HG02884 (cell line): ENCODE measurements at regions not wholly inside any gene's neighbourhood (a gene's known extent, or its start where the extent isn't known, plus 50 kb on each side); places are given as distances from the start of the nearest gene placed in this dataset.
"Not testable (repeated sequence)": the region's sequence is repeated elsewhere in the genome, so short reads cannot be mapped to it uniquely, and the experiment has no call there.

Experiments used
- ATAC-seq: cut with Tn5 transposase; IDR thresholded peaks from one replicate; pipeline ENCODE4 v1.9.1; 2021; ENCODE audit warnings: mild to moderate bottlenecking, moderate library complexity; ENCODE audit not compliant: unreplicated experiment

DNA sequence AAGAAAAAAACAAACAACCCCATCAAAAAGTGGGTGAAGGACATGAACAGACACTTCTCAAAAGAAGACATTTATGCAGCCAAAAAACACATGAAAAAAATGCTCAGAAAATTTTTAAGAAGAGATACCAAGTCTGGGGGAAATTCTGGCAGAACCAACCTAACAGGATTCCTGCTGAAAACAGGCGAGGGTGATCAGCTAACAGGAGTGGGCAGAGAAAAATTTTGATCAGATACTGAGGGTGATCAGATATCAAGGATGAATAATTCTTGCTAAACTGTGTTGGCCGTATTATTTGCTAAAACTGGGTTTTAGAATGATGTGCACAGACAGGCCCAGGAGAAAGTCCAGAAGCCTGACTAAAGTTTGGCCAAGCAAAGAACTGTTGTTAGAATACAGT lies 557.3 kb downstream of the CD109 start:
- no peak for ATAC-seq

DNA sequence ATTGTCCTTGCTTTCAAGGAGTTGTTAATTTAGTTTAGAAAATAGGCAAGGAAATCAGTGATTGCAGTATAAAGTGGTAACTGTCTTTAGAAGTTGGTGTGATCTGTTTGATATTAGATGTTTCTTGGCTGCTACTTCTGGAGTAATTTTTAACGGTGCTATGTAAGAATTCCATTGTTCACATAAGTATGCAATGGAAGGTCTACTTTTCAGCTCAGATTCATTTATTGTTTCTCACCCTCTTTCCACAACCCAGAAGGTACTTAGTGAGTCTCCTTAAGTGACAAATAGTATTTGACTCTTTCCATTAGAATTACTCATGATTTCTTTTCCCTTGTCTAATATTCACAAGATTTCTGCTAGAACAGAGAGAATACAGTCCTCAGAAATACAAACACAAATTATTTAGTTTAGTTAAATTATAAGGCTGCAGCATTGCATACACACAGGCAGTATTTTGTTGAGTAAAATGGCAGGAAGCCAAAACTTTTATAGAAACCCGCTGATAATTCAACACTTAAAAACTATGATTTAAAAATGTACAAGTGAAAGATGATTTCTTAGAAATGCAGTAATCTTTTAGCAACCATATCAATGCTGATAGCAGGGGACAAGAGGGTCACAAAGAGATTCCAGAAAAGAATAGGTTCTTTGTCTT lies 554.3 kb downstream of the CD109 start:
- ATAC-seq: no peak

DNA sequence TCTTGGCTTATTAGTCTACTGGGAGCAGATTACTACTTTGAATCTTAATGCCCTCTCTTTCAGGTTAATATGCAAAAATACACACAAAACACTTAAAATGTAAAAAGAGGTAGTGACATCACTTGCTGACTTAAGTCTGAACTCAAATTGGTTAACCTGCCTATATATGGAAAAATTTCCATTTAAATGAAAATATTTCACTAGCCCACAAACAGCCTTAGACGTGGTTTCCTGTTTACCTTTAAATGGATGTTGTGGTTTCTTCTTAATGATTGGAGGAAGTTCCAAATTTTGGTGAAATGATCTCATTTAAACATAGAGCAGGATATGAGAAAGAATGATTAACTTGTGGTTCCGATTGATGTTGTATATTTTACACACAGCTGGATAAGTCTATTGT lies 553.7 kb downstream of the CD109 start:
- ATAC-seq: no peak

DNA sequence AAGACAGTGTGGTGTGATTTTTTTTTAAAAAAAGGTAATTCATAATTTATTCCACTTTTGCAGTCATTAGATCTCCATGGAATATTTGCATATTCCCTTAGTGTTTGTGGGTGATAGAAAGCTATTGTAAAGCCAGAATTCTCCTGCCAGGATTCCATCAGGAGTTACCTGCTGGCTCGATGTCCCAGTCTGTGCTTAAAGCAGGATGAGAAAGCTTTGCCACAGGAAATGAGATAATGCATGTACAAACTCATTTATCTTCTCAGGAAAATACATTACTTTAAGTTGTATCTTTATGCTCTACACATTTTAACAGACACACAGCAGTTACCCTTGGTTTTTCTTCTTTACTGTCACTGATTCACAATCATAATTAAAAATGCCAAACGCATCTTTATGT lies 553.0 kb downstream of the CD109 start:
- no peak for ATAC-seq

DNA sequence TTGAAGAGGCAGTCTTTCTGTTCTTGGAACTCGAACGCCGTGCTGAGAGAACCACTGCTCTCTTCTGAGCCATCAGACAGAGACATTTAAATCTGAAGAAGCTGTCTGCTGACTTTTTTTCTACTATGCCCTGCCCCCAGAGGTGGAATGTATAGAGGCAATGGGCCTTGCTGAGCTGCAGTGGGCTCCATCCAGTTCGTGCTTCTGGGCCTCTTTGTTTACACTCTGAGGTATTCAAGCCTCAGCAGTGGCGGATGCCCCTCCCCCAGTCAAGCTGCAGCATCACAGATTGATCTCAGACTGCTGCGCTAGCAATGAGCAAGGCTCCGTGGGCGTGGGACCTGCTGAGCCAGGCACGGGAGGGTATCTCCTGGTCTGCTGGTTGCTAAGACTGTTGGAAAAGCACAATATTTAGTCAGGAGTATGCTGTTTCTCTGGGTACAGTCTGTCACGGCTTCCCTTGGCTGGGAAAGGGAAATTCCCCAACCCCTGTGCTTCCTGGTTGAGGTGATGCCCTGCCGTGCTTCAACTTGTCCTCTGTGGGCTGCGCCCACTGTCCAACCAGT lies 526.8 kb downstream of the CD109 start:
- no peak for ATAC-seq

DNA sequence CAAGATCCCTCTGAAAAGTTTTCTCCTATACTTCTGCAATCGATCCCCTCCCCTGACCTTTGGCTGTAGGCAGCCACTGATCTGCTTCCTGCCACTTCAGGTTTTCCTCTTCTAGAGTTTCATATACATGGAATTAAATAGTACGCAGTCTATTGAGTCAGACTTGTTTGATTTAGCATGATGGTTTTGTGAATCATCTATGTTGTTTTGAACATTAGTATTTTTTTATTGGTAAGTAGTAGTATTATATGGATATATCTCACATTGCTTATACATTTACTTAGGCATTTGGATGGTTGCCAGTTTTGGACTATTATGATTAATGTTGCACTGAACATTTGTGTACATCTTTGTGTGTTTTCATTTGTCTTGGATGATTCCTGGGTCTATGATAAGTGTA lies 518.0 kb downstream of the CD109 start:
- ATAC-seq: no peak

DNA sequence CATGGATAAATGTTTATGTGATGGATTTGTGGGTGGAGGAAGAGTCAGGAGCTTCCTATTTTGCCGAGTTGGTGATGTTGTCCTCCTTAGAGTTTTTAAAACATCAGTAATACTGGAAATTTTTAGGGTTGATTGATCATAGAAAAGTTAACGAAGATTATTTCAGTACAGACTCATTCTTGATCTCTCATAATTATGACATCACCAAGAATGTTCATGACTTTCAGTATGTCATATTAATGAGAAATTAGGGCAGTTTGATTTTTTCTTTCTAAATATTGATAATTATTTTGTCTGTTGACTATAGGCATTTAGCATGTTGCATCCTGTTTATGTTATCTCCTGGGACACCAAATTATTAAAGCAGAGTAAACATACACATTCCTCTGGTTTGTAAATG lies 512.2 kb downstream of the CD109 start:
- ATAC-seq: no peak

DNA sequence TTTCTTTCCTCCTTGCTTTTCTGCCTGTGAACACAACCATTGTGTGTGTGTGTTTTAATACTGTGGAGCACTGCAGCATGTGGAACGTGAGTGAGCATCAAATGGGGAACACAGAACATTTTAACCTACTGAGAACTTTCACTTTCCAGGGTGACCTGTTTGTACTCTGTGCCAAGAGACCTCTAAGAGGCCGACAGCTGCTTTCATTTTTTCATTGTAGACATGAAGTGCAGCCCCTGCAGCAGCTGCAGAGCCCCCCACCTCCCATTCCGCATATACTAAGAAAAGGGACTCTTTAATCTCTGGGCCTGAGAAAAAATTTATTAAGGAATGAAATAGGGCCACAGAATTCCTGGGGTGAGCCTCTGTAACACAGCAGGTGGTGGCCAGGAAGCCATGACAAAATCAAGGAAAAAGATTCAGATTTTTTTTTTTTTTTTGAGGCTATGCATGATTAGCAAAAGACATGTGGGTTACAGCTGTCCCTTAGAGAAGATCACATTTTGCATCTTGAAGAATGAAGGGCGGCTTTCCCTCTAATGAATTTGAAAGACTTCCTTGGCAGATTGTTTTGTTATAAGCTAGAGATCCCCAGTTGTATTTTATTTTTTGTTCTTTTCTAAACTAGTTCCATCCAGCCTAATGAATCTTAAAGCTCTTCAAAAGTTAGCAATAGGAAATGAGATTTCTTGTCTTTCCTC lies 503.4 kb downstream of the CD109 start:
- no peak for ATAC-seq

DNA sequence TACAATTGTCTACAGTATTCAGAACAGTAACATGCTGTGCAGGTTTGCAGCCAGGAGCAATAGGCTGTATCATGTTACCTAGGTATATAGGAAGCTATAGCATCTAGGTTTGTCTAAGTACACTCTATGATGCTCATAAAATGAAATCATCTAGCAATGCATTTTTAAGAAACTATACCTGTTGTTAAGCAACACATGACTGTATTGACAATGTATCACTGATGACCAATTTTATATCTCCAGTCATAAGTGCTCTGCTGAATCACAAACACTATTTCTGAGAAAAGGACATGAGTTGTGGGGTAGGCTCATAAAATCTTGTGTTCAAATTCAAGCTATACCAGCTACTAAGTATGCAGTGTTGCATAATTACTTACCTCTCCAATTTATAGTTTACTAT lies 501.3 kb downstream of the CD109 start:
- ATAC-seq: no peak

DNA sequence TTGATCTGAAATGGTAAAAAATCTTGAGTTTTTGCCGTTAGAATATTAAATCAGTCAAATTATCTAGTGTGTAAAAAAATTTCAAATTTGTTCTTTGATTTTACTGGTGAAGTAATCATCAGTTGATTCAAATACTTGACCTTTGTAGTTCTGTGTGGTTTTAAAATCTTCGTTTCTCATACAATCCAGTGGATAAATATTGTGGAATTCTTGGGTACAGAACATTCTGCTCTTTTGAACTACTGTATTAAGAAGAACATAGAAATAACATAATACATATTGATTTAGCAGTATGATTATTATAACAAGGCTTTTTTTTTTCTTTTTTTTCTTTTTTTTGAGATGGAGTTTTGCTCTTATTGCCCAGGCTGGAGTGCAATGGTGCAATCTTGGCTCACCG lies 491.8 kb downstream of the CD109 start:
- ATAC-seq: no peak

DNA sequence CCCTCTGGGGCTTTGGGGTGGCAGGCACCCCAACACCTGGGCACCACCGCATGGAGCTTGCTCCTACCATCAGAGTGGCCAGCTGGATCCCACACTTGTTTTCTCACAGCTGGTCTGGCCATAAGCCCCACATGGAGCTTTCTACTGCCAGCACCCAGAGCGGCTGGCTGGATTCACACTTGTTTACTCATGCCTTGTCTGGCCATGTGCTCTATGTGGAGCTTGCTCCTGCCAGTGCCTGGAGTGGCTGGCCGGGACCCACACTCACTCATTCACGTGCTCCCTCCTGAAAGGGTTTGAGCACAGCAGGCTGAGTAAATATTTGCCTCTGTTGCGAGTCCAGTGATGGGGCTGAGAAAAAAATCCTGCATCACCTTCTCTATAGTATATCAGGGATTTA lies 487.0 kb downstream of the CD109 start:
- ATAC-seq: no peak

DNA sequence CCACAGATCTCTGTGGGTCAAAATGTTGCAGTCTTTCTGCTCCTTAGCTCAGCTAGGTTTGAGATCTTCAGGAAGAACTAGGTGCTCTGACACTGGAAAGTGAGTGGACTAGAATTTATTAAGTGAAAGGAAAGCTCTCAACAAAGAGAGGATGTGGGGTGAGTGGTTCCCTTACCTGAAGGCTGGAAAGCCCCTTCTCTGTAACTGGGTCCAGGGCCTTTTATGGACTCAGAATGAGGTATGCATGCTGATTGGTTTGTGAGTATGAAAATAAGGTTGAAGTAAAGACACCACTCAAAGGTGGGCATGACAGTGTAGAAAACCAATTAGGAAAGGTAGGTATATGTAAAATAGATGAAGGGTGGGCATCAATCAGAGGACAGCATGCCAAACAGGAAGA lies 485.5 kb downstream of the CD109 start:
- no peak for ATAC-seq

DNA sequence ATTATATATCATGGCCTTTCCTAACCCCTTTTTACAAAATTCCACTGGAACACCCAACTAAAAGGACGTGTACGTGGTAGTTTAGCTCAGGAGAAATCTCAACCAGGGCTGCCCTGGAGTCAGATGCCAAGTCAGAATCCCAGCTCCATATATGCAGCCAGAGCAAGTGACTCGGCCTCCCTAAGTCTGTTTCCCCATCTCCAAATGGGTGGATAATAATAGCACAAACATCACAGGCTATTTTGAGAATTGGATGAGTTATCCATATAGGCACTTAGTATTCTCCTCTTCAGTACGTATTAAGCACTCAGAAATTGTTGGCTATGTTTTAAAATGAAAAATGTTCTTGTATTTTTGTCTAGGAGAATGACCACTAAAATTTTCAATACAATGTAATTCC lies 481.5 kb downstream of the CD109 start:
- ATAC-seq: no peak

DNA sequence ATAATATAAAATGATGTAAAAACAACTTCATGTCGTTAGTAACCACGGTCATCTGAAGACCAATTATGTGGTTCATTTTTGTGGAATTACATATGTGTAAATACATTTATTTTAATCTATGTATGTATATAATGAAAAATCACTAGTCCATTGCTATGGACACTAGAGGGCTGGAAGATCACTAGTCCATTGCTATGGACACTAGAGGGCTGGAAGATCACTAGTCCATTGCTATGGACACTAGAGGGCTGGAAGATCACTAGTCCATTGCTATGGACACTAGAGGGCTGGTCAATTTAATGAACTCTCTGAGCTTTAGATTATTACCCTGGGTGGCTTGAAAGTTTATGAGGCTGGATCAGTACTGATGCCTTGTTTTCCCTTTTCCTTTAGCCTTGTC lies 474.5 kb downstream of the CD109 start:
- ATAC-seq: not testable (repeated sequence)

DNA sequence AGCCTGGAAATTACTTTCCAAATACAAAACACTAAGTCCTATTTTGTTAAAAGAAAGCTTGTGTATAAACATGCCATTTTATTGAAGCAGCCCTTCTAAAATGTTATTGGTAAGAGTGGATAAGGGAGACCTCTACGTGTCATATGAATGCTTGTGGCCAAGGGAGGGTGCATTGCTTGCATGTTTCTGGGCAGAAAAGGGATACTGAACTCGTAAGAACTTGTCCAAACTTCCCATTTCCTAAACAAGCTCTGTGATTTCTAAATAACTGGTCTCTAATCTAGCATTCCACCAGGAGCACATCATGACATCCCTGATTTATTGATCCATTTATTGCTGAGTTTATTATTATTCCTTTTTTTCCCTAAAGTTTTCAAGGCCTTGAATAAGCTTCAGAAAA lies 474.1 kb downstream of the CD109 start:
- no peak for ATAC-seq

DNA sequence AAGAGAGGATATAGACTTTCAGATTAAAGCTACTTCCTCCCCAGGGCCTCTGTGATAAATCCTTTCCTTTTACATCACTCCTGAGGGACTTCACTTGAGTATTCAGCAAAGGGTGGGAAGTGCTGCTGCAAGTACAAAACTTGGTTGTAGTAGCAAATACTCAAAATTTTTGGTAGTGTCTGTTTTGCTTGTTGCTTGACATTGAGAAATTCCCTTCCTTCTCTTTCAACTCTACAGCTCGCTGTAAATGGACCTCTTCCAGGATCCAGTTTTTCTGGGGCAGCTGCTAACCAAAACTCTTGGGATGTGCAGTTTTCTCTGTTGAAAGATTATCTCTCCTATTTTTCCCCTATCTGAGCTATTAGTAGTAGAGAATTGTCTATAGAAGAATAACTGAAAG lies 472.0 kb downstream of the CD109 start:
- no peak for ATAC-seq

DNA sequence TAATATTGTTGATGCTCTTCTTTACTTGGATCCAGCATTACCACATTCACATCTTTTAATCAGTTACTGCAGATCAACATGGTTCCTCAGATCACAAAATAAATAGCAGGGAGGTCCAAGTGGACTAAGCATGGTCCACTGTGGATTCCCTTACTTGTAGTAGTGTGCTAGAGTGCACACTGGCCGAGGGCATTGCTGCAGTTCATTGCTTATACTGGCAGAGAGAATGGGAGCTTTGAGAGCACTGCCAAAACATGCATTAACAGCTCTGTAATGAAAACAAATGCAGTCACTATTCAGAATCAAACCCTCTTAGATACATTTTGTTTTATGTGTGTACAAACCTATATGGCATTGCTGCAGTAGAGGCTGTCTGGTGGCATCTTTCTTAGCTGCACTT lies 471.5 kb downstream of the CD109 start:
- ATAC-seq: no peak

DNA sequence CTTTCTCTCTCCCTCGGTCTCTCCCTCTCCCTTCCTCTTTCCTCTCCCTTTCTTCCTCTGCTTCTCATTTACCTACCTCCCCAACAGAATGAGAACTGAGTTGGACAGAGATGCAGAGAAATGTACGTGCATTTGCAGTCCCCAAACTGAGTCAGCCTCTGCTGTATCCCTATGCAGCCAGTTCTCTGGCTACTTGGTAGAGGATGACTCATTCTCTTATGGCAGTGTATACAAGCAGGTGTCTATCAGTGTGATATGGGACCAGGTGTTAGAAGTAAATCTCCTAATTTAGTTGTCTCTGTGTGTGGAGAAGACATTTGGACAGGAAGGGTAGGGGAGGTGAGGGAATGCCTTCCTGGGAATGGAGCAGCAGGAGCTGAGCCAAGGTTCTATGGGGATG lies 470.8 kb downstream of the CD109 start:
- ATAC-seq: no peak

DNA sequence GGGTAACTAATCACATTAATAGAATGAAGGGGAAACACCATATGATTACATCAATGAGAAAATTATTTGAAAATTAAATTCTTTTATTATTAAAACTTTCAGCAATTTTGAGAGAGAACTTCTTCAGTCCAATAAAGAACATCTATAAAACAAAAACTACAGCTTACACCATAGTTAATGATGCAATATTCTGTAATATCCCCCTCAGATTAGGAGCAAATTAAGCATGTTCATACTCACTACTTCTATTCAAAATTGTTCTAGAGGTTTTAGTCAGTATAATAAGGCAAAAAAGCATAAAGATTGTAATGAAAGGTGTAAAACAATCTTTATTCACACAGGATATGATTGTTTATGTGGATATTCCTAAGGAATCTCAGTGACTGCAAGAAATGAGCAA lies 465.4 kb downstream of the CD109 start:
- ATAC-seq: no peak

DNA sequence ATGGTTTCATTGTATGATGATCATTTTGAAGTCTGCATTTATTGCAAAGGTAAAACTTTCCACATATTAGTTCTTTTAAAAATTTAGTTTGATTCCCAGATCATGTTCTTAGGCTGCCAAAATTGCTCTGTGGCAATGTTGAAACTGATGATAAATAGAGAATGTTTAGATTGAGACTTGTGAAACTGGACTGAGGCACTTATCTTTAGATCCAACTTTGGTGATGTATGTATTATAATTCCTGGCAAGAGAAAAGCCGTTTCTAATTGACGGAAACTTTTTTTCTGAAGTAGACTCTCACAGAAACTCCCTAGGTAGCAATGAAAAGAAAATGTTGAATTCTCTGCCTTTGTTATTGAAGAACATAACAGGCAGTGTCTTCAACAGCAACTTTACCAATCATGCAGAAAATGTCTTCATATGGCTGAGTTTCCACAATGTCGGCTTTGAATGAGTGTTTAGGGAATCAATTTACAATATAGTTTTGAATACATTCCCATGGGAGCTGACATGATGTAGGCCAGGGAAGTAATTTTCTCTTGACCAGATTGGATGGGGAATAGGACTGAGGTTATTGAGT lies 456.2 kb downstream of the CD109 start:
- ATAC-seq: no peak

DNA sequence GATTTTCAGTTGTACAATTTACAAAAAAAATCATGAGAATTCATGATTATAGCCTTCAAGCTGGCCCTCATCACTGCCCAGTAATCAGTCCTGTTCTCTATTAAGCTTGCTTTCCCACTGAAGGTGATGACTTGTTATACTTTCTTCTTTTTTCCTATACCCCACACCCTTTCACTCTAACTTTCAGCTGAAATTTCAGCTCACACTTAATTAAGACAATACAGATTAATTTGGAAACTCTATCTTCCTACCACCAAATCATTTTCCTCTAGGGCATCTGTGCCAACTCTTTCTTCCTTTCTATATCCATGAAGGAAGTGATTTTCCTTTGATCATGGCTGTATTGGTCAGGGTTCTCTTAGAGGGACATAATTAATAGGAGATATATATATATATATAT lies 449.9 kb downstream of the CD109 start:
- ATAC-seq: no peak

DNA sequence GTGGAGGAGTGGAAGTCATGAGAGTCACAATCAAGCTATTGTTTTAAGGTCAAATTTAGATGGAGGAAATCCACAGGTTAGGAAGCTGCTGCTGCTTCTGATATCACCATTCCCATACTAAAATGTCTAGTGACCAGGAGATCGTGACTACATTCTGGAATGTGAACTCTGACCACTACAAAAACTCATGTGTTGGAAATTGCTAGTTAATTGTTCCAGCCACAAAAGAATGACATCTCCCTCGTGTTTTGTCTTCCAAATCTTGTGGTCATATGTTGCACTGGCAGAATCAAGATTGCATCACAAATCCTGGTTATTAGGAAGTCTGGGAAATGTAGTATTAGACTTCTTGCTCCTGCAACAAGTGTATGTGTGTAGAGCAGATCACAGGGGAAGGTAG lies 441.9 kb downstream of the CD109 start:
- ATAC-seq: no peak
